Activated CD4-positive, alpha-beta memory T cell treated with anti-CD3 and anti-CD28 coated beads, Interleukin-2, amount 10 ng/mL, durations not matched to agents 7 days and 5 days (primary cell): ENCODE measurements at regions not wholly inside any gene's neighbourhood (a gene's known extent, or its start where the extent isn't known, plus 50 kb on each side); places are given as distances from the start of the nearest gene placed in this dataset.
"Not testable (repeated sequence)": the region's sequence is repeated elsewhere in the genome, so short reads cannot be mapped to it uniquely, and the experiment has no call there.

Experiments used
- CTCF ChIA-PET: fragments of 350-600 bp; sonication (Branson Sonifier 250); formaldehyde crosslinking; loops from one replicate; lab custom pipeline; 2021; ENCODE audit warnings: antibody characterized with exemption, inconsistent platforms; lab: Charles Lee
- POLR2A ChIA-PET: fragments of 350-600 bp; sonication (Branson Sonifier 250); formaldehyde crosslinking; loops from one replicate; lab custom pipeline; 2021; ENCODE audit warnings: antibody characterized with exemption; lab: Charles Lee
- DNase-seq: peaks from one replicate; pipeline ENCODE4 v3.0.0-alpha.2; 2020
- H3K27ac Mint-ChIP-seq: one replicate; pipeline ENCODE4 v1.8.0; 2021; ENCODE audit warnings: mild to moderate bottlenecking, mixed read lengths
- H3K27me3 Mint-ChIP-seq: one replicate; pipeline ENCODE4 v1.8.0; 2021; ENCODE audit warnings: mixed read lengths
- H3K36me3 Mint-ChIP-seq: one replicate; pipeline ENCODE4 v1.8.0; 2021; ENCODE audit warnings: low read depth, mixed read lengths
- H3K4me1 Mint-ChIP-seq: one replicate; pipeline ENCODE4 v1.8.0; 2021; ENCODE audit warnings: mixed read lengths
- H3K4me3 Mint-ChIP-seq: one replicate; pipeline ENCODE4 v1.8.0; 2021; ENCODE audit warnings: mild to moderate bottlenecking, mixed read lengths
- H3K9me3 Mint-ChIP-seq: one replicate; pipeline ENCODE4 v1.8.0; 2021; ENCODE audit warnings: mixed read lengths

GRCh38 chrX:120749141-120749846 lies 119.4 kb upstream of the C1GALT1C1 start:
- H3K36me3 Mint-ChIP-seq: no peaks in the 10 kb centered on the region
- H3K4me3 Mint-ChIP-seq: no peak overlapping the region

GRCh38 chrX:120746153-120746552 lies 116.3 kb upstream of the C1GALT1C1 start:
- Mint-ChIP-seq H3K4me1 (peaks cover 6% of the 10 kb centered on the region), H3K4me3 (no peak overlapping the region), H3K27me3 (no peaks in the 10 kb centered on the region), H3K36me3 (no peaks in the 10 kb centered on the region), H3K27ac (no peak overlapping the region), H3K9me3 (peaks cover 4% of the 10 kb centered on the region)
- DNase-seq: no peak
- ChIA-PET POLR2A (no interaction called here), CTCF (no interaction called here)

More at GRCh38 chrX:120749141-120749846, 119.4 kb upstream of the C1GALT1C1 start:
- Mint-ChIP-seq H3K4me1 (peaks cover 10% of the 10 kb centered on the region), H3K27me3 (no peaks in the 10 kb centered on the region), H3K9me3 (peaks cover 4% of the 10 kb centered on the region), H3K27ac (no peak overlapping the region)
- no peak for DNase-seq
- ChIA-PET CTCF (no interaction called here), POLR2A (interaction anchor here (1.6 kb wide), 1 partner anchor 146 kb away, joined by 3 read pairs; the partner anchor contains the start of gene MCTS1)

GRCh38 chrX:120742946-120743665 lies 113.3 kb upstream of the C1GALT1C1 start:
- H3K27ac Mint-ChIP-seq: no peak overlapping the region
- CTCF ChIA-PET: no interaction called here

GRCh38 chrX:120741452-120741851 lies 111.6 kb upstream of the C1GALT1C1 start:
- Mint-ChIP-seq H3K36me3 (no peaks in the 10 kb centered on the region), H3K27me3 (no peaks in the 10 kb centered on the region), H3K27ac (no peak overlapping the region), H3K4me3 (no peak overlapping the region), H3K9me3 (peaks cover 4% of the 10 kb centered on the region), H3K4me1 (peaks cover 5% of the 10 kb centered on the region)
- no peak for DNase-seq
- ChIA-PET POLR2A (no interaction called here), CTCF (no interaction called here)

More at GRCh38 chrX:120742946-120743665, 113.3 kb upstream of the C1GALT1C1 start:
- Mint-ChIP-seq H3K4me1 (peaks cover 1% of the 10 kb centered on the region), H3K36me3 (no peaks in the 10 kb centered on the region), H3K4me3 (no peak overlapping the region), H3K27me3 (no peaks in the 10 kb centered on the region), H3K9me3 (peaks cover 4% of the 10 kb centered on the region)
- DNase-seq: no peak
- POLR2A ChIA-PET: no interaction called here

GRCh38 chrX:120740072-120740471 lies 110.2 kb upstream of the C1GALT1C1 start:
- CTCF ChIA-PET: no interaction called here
- Mint-ChIP-seq H3K4me3 (no peak overlapping the region), H3K27me3 (no peaks in the 10 kb centered on the region), H3K36me3 (no peaks in the 10 kb centered on the region), H3K4me1 (peaks cover 5% of the 10 kb centered on the region), H3K27ac (no peak overlapping the region), H3K9me3 (peaks cover 2% of the 10 kb centered on the region)
- POLR2A ChIA-PET: no interaction called here
- DNase-seq: no peak

- CTCF ChIA-PET: no interaction called here
Observed at GRCh38 chrX:120739300-120739699, 109.4 kb upstream of the C1GALT1C1 start.

GRCh38 chrX:120736989-120737388 lies 107.1 kb upstream of the C1GALT1C1 start:
- no peaks in the 10 kb centered on the region for H3K9me3 Mint-ChIP-seq
- H3K27me3 Mint-ChIP-seq: no peaks in the 10 kb centered on the region
- H3K36me3 Mint-ChIP-seq: no peaks in the 10 kb centered on the region
- CTCF ChIA-PET: no interaction called here
- DNase-seq: no peak
- H3K4me1 Mint-ChIP-seq: peaks cover 5% of the 10 kb centered on the region
- H3K4me3 Mint-ChIP-seq: no peak overlapping the region
- POLR2A ChIA-PET: interaction anchor here (0.6 kb wide), 1 partner anchor 70 kb away, joined by 3 read pairs; no protein-coding TSS in a partner anchor
- no peak overlapping the region for H3K27ac Mint-ChIP-seq

More at GRCh38 chrX:120739300-120739699, 109.4 kb upstream of the C1GALT1C1 start:
- Mint-ChIP-seq H3K4me3 (no peak overlapping the region), H3K36me3 (no peaks in the 10 kb centered on the region), H3K4me1 (peaks cover 5% of the 10 kb centered on the region), H3K9me3 (peaks cover under 1% of the 10 kb centered on the region), H3K27ac (no peak overlapping the region), H3K27me3 (no peaks in the 10 kb centered on the region)
- POLR2A ChIA-PET: no interaction called here
- DNase-seq: no peak

GRCh38 chrX:120735966-120736365 lies 106.1 kb upstream of the C1GALT1C1 start:
- Mint-ChIP-seq H3K9me3 (no peaks in the 10 kb centered on the region), H3K36me3 (no peaks in the 10 kb centered on the region), H3K4me1 (peaks cover 5% of the 10 kb centered on the region), H3K4me3 (no peak overlapping the region), H3K27ac (no peak overlapping the region), H3K27me3 (no peaks in the 10 kb centered on the region)
- ChIA-PET CTCF (interaction anchor here (0.9 kb wide), 1 partner anchor 12 kb away, joined by 3 read pairs; no protein-coding TSS in a partner anchor), POLR2A (no interaction called here)
- DNase-seq: no peak

- Mint-ChIP-seq H3K4me3 (no peak overlapping the region), H3K4me1 (peaks cover 4% of the 10 kb centered on the region), H3K36me3 (no peaks in the 10 kb centered on the region), H3K27me3 (no peaks in the 10 kb centered on the region), H3K27ac (no peak overlapping the region), H3K9me3 (peaks cover 4% of the 10 kb centered on the region)
- DNase-seq: no peak
- CTCF ChIA-PET: no interaction called here
- POLR2A ChIA-PET: no interaction called here
Observed at GRCh38 chrX:120732879-120733278, 103.0 kb upstream of the C1GALT1C1 start.

- Mint-ChIP-seq H3K9me3 (peaks cover 4% of the 10 kb centered on the region), H3K4me3 (no peak overlapping the region), H3K36me3 (no peaks in the 10 kb centered on the region), H3K27me3 (no peaks in the 10 kb centered on the region), H3K27ac (no peak overlapping the region), H3K4me1 (peaks cover 4% of the 10 kb centered on the region)
- ChIA-PET CTCF (no interaction called here), POLR2A (no interaction called here)
- no peak for DNase-seq
Observed at GRCh38 chrX:120732461-120732860, 102.6 kb upstream of the C1GALT1C1 start.

GRCh38 chrX:120731386-120731785 lies 101.5 kb upstream of the C1GALT1C1 start:
- no peak for DNase-seq
- Mint-ChIP-seq H3K27me3 (no peaks in the 10 kb centered on the region), H3K9me3 (peaks cover 4% of the 10 kb centered on the region), H3K4me1 (no peaks in the 10 kb centered on the region), H3K36me3 (no peaks in the 10 kb centered on the region), H3K4me3 (no peak overlapping the region), H3K27ac (no peak overlapping the region)
- ChIA-PET POLR2A (no interaction called here), CTCF (no interaction called here)

- H3K36me3 Mint-ChIP-seq, H3K27ac Mint-ChIP-seq, DNase-seq, H3K4me1 Mint-ChIP-seq, H3K9me3 Mint-ChIP-seq, CTCF ChIA-PET, H3K27me3 Mint-ChIP-seq, H3K4me3 Mint-ChIP-seq, POLR2A ChIA-PET: not testable (repeated sequence)
Observed at GRCh38 chrX:120729506-120730255, 99.8 kb upstream of the C1GALT1C1 start.

GRCh38 chrX:120727911-120728310 lies 98.1 kb upstream of the C1GALT1C1 start:
- H3K9me3 Mint-ChIP-seq: peaks cover 4% of the 10 kb centered on the region
- no peaks in the 10 kb centered on the region for H3K36me3 Mint-ChIP-seq
- H3K27me3 Mint-ChIP-seq: no peaks in the 10 kb centered on the region
- H3K4me1 Mint-ChIP-seq: no peaks in the 10 kb centered on the region
- no peak for DNase-seq
- no peak overlapping the region for H3K4me3 Mint-ChIP-seq
- POLR2A ChIA-PET: no interaction called here
- no peak overlapping the region for H3K27ac Mint-ChIP-seq
- CTCF ChIA-PET: no interaction called here
